ENCODE measurements at regions not wholly inside any gene's neighbourhood (a gene's known extent, or its start where the extent isn't known, plus 50 kb on each side); places are given as distances from the start of the nearest gene placed in this dataset.

DNA sequence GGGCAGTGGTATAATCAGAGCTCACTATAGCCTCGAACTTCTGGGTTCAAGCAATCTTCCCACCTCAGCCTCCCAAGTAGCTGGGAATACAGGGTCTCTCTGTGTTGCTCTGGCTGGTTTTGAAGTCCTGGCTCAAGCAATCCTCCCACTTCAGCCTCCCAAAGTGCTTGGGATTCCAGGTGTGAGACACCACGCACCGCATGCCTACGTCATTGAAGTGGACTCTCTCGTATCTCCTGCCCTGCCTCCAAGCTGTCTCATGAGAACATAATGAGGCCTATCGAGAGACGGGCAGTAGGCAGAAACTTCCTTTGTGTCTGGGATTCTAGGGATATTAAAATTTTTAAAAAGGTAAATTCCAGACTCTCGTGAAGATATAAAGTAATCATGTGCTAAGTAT is 65.0 kb upstream of the NLGN4X start:
- WGBS, 2 donors: 90 to 91% methylated on average over 8 of the region's 8 CpGs
- Histone ChIP-seq H3K27me3 (no peaks in the 10 kb centered on the region), H3K36me3 (no peaks in the 10 kb centered on the region), H3K4me1 (no peaks in the 10 kb centered on the region), H3K9me3 (no peaks in the 10 kb centered on the region), H3K27ac (no peak overlapping the region), H3K4me3 (no peak overlapping the region)
- no peak for TF ChIP-seq POLR2A (IDR thresholded peaks at IDR 0.05)
- TF ChIP-seq POLR2AphosphoS5 (IDR thresholded peaks at IDR 0.05): no peak
- TF ChIP-seq, protein P1, sequence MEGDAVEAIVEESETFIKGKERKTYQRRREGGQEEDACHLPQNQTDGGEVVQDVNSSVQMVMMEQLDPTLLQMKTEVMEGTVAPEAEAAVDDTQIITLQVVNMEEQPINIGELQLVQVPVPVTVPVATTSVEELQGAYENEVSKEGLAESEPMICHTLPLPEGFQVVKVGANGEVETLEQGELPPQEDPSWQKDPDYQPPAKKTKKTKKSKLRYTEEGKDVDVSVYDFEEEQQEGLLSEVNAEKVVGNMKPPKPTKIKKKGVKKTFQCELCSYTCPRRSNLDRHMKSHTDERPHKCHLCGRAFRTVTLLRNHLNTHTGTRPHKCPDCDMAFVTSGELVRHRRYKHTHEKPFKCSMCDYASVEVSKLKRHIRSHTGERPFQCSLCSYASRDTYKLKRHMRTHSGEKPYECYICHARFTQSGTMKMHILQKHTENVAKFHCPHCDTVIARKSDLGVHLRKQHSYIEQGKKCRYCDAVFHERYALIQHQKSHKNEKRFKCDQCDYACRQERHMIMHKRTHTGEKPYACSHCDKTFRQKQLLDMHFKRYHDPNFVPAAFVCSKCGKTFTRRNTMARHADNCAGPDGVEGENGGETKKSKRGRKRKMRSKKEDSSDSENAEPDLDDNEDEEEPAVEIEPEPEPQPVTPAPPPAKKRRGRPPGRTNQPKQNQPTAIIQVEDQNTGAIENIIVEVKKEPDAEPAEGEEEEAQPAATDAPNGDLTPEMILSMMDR (IDR thresholded peaks at IDR 0.05): no peak
- no peak for TF ChIP-seq EP300 (IDR thresholded peaks at IDR 0.05)
- no peak for DNase-seq
- no peak for ATAC-seq (ENCODE audit: low FRiP score in 2 of 2)

DNA sequence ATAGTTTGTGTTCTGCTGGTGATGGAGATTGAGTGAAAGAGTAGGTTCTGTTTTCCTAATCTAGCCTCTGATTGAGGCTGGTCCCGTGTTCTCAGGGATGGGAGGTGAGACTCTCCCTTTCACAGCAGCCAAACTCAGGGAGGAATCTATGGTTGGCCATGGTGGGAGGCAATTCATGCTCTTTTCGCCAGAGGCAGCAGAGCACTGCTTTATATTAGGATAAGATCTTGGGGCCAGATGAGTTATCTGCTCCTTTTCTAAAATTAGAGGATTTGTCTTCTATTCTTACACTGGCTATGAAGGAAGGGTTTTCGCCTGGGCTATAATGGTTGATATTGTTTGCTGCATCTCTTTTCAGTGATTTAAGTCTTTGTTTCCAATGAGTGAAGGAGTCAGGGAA is 63.9 kb upstream of the NLGN4X start:
- TF ChIP-seq POLR2AphosphoS5 (IDR thresholded peaks at IDR 0.05) (no peak), POLR2A (IDR thresholded peaks at IDR 0.05) (no peak), EP300 (IDR thresholded peaks at IDR 0.05) (no peak)
- TF ChIP-seq, protein P1 (IDR thresholded peaks at IDR 0.05): no peak
- DNase-seq (no peak), ATAC-seq (ENCODE audit: low FRiP score in 2 of 2) (no peak)
- Histone ChIP-seq H3K27ac (no peak overlapping the region), H3K9me3 (no peaks in the 10 kb centered on the region), H3K4me1 (no peaks in the 10 kb centered on the region), H3K4me3 (no peak overlapping the region), H3K27me3 (no peaks in the 10 kb centered on the region), H3K36me3 (no peaks in the 10 kb centered on the region)
- WGBS, 2 donors: 55 to 69% methylated on average over 2 to 3 of the region's 3 CpGs

DNA sequence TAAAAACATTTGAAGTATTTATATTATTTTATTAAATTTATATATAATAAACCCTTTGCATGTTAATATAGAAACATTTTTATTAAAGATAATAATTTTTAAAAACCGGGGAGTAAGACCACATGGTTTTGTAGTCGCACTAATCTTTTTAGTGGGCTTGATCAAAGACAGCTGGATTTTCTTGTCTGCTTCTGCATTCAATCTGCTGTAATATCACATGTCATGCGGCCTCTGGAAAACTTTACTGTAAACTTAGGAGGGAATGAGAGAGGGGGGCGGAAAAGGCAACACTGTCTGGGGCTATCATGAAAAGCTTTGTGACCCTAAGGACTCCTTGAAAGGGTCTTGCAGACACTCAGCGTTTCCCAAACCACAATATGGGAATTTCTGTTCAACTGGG is 62.8 kb upstream of the NLGN4X start:
- no peak overlapping the region for H3K4me3 ChIP-seq
- no peaks in the 10 kb centered on the region for H3K9me3 ChIP-seq
- TF ChIP-seq POLR2AphosphoS5 (IDR thresholded peaks at IDR 0.05) (no peak), EP300 (IDR thresholded peaks at IDR 0.05) (no peak), POLR2A (IDR thresholded peaks at IDR 0.05) (no peak)
- TF ChIP-seq, protein P1 (IDR thresholded peaks at IDR 0.05): no peak
- no peaks in the 10 kb centered on the region for H3K36me3 ChIP-seq
- WGBS, 2 donors: 69 to 73% methylated on average over 5 of the region's 5 CpGs
- ATAC-seq (ENCODE audit: low FRiP score in 2 of 2): no peak
- H3K27me3 ChIP-seq: no peaks in the 10 kb centered on the region
- no peaks in the 10 kb centered on the region for H3K4me1 ChIP-seq
- H3K27ac ChIP-seq: no peak overlapping the region
- no peak for DNase-seq

DNA sequence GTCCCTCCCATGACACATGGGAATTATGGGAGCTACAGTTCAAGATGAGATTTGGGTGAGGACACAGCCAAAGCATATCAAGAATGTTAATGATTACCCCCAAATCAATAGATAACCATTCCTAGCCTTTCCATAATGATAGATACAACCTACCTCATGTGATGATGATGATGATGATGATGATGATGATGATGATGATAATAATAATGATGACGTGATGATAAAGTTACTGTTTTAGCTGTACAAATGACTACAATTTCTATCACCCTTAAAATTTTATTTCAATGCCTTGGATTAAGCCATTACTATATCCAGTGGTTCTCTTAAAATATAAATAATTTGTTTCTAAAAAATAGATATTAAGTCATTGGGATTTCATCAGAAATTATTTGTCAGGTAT is 55.2 kb upstream of the NLGN4X start:
- no peak overlapping the region for H3K4me3 ChIP-seq
- ATAC-seq (ENCODE audit: low FRiP score in 2 of 2): no peak
- H3K36me3 ChIP-seq: no peaks in the 10 kb centered on the region
- TF ChIP-seq POLR2AphosphoS5 (IDR thresholded peaks at IDR 0.05) (no peak), POLR2A (IDR thresholded peaks at IDR 0.05) (no peak), EP300 (IDR thresholded peaks at IDR 0.05) (no peak)
- TF ChIP-seq, protein P1 (IDR thresholded peaks at IDR 0.05): no peak
- no peak for DNase-seq
- H3K4me1 ChIP-seq: no peaks in the 10 kb centered on the region
- 81 to 85% methylated on average over 1 of the region's 1 CpG for WGBS, 2 donors
- H3K27me3 ChIP-seq: no peaks in the 10 kb centered on the region
- H3K27ac ChIP-seq: no peak overlapping the region
- H3K9me3 ChIP-seq: no peaks in the 10 kb centered on the region

DNA sequence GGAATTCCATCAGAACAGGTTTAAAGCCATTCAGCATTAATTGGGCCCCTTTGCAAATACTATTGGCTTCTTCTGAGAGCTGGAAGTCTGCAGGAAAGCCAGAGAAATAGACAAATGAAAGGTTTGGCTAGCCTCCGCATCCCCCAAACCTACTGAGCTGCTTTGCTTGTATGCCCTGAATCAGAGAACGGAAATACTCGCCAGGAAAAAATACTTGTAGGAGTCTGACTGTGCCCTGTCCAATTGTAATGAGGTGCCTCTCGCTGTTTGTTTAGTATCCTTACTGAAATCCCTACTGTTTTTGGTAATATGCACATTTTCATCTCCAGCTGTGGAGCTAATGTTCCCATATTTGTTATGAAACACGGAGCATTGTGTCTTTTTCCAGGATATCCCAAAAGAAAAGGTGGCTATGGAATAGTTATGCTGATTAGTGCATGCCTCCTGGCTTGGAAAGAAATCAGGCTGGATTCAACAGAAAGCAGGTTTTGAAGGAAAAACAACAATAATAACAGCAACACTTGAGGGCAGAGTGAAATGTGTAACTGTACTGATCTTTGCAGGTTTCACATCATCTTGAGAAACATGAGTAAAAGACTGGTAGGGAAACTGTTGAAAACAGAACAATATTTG is 50.7 kb upstream of the NLGN4X start:
- TF ChIP-seq POLR2AphosphoS5 (IDR thresholded peaks at IDR 0.05): no peak
- TF ChIP-seq, protein P1 (IDR thresholded peaks at IDR 0.05): no peak
- TF ChIP-seq EP300 (IDR thresholded peaks at IDR 0.05): no peak
- TF ChIP-seq POLR2A (IDR thresholded peaks at IDR 0.05): no peak
- DNase-seq (no peak), ATAC-seq (ENCODE audit: low FRiP score in 2 of 2) (no peak)
- Histone ChIP-seq H3K27me3 (no peaks in the 10 kb centered on the region), H3K36me3 (no peaks in the 10 kb centered on the region), H3K27ac (no peak overlapping the region), H3K4me3 (no peak overlapping the region), H3K4me1 (no peaks in the 10 kb centered on the region), H3K9me3 (no peaks in the 10 kb centered on the region)
- WGBS, 2 donors: 23 to 25% methylated on average over 2 to 5 of the region's 5 CpGs
